ENCODE measurements at regions not wholly inside any gene's neighbourhood (a gene's known extent, or its start where the extent isn't known, plus 50 kb on each side); places are given as distances from the start of the nearest gene placed in this dataset.
A peak's percentile ranks its signal among the peaks of the same experiment; 100 is the strongest.

DNA sequence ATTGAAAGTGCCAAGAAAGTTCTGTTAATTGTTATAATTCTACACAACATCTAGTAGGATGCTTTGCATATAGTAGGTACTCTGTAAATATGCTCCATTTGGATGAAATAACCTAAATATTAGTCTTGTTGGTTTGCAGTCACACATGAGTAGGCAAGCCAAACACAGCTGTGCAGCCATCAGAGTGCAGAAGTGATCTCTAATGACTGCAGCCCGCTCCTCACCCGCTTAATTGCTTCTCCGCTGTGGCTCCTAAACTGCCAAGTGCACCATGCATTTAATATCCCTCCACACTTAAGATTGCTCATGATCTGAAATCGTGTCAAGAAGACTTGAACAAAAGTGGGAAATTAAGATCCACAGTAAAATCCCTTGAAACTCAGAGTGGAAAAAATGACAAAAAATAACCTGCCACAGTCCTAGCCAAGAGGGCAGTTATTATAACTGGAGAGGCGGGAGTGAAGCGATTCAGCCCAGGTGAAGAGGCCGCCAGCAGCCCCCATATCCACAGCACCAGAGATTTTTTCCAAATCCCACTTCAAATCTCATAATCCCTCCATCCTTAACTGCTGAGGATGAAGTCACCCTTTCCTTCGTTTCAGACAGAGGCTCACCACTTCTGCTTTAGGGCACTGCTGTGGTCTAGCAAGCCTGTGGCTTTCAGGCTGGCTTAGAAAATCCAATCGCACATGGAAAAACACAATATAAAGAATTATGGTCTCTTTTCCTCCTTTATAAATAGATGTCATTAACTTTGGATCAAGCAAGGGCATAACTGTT lies 69.5 kb downstream of the TMEM30B start:
- no peak for DNase-seq (ENCODE audit: low read depth)
- H3K4me3 ChIP-seq (ENCODE audit: low read length), result no peak overlapping the region
- TF ChIP-seq, protein P1, sequence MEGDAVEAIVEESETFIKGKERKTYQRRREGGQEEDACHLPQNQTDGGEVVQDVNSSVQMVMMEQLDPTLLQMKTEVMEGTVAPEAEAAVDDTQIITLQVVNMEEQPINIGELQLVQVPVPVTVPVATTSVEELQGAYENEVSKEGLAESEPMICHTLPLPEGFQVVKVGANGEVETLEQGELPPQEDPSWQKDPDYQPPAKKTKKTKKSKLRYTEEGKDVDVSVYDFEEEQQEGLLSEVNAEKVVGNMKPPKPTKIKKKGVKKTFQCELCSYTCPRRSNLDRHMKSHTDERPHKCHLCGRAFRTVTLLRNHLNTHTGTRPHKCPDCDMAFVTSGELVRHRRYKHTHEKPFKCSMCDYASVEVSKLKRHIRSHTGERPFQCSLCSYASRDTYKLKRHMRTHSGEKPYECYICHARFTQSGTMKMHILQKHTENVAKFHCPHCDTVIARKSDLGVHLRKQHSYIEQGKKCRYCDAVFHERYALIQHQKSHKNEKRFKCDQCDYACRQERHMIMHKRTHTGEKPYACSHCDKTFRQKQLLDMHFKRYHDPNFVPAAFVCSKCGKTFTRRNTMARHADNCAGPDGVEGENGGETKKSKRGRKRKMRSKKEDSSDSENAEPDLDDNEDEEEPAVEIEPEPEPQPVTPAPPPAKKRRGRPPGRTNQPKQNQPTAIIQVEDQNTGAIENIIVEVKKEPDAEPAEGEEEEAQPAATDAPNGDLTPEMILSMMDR (IDR thresholded peaks at IDR 0.05; ENCODE audit: insufficient read depth, low read depth, low read length, missing control alignments), result no peak

DNA sequence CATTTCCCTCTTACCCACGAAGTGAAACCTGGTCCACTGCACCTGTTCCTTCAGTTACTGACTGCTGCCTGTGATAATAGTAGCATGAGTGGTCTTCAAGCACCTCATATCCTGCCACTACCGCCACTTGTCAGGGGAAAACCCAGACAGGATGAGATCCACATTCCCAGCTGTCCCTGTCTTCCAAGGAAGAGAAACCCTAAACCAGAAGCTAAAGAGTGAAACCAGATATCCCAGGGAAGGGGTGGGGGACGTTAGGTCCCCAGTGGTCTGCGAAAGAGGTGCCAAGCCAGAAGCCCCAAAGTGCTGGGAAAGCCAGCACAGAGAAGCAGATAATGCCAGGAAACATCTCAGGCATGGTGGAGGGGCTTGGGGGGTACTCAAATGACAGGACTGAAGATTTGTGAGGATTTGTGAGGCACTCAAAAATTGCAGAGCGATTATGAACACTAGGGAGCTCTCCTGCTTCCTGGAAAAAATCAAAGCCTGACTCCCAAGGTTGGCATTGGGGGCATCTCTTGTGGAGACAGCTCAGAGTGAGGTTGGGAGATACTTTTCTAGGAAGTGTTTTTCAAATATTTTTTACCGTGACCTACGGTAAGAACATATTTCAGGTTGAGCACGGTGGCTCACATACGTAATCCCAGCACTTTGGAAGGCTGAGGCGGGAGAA lies 77.9 kb downstream of the TMEM30B start:
- no peak for DNase-seq (ENCODE audit: low read depth)
- no peak overlapping the region for H3K4me3 ChIP-seq (ENCODE audit: low read length)
- TF ChIP-seq, protein P1 (IDR thresholded peaks at IDR 0.05; ENCODE audit: insufficient read depth, low read depth, low read length, missing control alignments), result no peak

DNA sequence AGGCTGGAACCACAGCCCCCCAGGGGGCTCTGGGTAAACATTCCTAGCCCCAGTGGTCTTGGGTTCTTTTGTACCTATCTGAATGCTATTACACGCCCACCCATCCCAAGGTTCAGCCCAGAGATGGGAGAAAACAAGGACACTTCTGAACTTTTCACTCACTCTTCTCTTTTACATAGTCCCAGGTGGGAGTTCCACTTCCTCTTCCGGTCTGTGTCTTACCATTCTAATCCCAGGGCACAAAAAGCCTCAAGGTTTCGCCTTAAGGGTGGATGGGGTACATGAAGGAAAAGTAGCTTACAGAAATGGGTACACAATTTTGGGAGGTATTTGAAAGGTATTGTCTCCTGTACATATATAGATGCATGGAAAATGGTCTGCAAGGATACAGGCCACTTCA lies 79.0 kb downstream of the TMEM30B start:
- DNase-seq (ENCODE audit: low read depth), result no peak
- TF ChIP-seq, protein P1 (IDR thresholded peaks at IDR 0.05; ENCODE audit: insufficient read depth, low read depth, low read length, missing control alignments), result no peak
- no peak overlapping the region for H3K4me3 ChIP-seq (ENCODE audit: low read length)

DNA sequence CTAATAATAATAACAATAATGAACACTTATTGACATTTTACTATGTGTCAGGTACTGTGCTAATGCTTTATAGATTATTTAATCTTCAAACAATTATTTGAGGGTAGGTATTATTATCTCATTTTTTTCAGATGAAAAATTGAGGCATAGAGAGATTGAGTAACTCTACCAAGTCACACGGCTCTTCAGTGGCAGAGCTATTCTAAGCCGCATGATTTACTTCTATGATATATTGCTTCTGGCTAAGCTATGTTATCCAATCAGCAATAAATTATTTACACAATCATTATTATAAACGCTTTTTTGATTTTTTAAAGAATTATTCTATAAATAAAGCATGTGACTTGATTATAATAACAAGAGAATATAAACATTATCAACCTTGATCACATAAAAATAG lies 80.0 kb downstream of the TMEM30B start:
- TF ChIP-seq, protein P1 (IDR thresholded peaks at IDR 0.05; ENCODE audit: insufficient read depth, low read depth, low read length, missing control alignments), result no peak
- no peak for DNase-seq (ENCODE audit: low read depth)
- no peak overlapping the region for H3K4me3 ChIP-seq (ENCODE audit: low read length)

DNA sequence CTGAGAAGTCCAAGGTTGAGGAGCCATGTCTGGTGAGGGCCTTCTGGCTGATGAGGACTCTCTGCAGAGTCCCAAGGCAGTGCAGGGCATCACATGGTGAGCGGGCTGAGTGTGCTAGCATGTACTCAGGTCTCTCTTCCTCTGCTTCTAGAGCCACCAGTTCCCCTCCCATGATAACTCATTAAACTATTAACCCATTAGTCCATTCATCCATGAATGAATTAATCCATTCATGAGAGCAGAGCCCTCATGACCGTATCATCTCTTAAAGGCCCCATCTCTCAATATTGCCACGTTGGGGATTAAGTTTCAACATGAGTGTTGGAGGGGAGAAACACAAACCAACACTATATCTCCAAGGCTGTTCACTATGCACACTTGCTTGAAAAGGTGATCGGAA lies 83.7 kb downstream of the TMEM30B start:
- DNase-seq (ENCODE audit: low read depth), result no peak
- no peak overlapping the region for H3K4me3 ChIP-seq (ENCODE audit: low read length)
- TF ChIP-seq, protein P1 (IDR thresholded peaks at IDR 0.05; ENCODE audit: insufficient read depth, low read depth, low read length, missing control alignments), result no peak

DNA sequence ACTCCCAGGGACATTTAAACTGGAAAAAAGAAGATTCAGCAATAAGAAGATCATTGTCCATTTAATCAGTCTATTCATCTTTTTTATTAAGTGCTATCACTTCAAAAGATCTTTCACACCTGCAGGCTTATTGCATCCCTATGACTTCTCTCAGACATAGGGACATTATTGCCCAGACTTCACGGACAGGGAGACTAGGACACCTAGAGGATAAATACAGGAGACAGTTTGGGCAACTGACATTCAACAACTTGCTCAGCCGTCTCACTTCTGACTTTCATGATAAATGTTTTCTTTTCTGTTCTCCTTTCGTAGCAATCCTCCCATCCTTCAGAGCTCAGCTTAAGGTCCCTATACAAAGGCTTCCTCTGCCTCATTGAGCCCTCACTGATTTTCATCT lies 84.3 kb downstream of the TMEM30B start:
- H3K4me3 ChIP-seq (ENCODE audit: low read length), result no peak overlapping the region
- TF ChIP-seq, protein P1 (IDR thresholded peaks at IDR 0.05; ENCODE audit: insufficient read depth, low read depth, low read length, missing control alignments), result peak; percentile 51
- peak; percentile 33 for DNase-seq (ENCODE audit: low read depth)

Data from epithelial cell of esophagus (primary cell).